GM12873 (cell line): ENCODE measurements at regions not wholly inside any gene's neighbourhood (a gene's known extent, or its start where the extent isn't known, plus 50 kb on each side); places are given as distances from the start of the nearest gene placed in this dataset.

Experiments
- TF ChIP-seq, protein P1 (sequence below): IDR thresholded peaks from 2 replicates; pipeline ENCODE4 v1.5.1; 2012; ENCODE audit warnings: low read depth, mild to moderate bottlenecking, moderate library complexity, low read length, control low read depth; ENCODE audit not compliant: insufficient read depth; ENCODE audit errors: missing control alignments

DNA sequence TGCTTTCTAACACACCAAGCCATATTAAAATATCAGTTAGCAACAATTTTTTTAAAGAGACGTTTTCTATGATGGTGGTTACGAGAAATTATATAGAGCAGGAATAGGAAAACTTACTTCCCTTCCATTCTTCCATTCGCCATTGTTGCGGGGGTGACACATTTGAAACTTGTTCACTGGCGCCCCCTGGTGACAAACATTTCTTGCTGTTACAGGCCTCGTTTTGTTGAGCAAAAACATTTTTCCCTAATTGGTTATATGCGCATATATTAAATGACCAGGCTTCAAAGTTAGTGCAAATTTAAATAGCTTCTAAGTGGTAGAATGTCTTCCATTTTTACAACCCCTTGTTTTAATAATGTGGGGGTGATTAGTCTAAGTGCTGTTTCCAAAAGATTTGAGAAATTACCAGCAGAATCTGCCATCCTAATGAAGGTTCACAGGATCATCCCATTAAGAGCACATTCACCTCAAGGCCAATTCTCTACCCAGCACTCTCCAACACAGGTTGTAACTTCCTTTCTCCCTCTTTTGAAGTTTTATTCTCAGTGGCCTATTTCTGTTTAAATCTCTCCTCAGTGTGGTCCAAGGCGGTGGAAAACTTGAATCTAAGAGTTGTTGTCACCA lies 1124.7 kb downstream of the FLRT2 start:
- TF ChIP-seq, protein P1, sequence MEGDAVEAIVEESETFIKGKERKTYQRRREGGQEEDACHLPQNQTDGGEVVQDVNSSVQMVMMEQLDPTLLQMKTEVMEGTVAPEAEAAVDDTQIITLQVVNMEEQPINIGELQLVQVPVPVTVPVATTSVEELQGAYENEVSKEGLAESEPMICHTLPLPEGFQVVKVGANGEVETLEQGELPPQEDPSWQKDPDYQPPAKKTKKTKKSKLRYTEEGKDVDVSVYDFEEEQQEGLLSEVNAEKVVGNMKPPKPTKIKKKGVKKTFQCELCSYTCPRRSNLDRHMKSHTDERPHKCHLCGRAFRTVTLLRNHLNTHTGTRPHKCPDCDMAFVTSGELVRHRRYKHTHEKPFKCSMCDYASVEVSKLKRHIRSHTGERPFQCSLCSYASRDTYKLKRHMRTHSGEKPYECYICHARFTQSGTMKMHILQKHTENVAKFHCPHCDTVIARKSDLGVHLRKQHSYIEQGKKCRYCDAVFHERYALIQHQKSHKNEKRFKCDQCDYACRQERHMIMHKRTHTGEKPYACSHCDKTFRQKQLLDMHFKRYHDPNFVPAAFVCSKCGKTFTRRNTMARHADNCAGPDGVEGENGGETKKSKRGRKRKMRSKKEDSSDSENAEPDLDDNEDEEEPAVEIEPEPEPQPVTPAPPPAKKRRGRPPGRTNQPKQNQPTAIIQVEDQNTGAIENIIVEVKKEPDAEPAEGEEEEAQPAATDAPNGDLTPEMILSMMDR = peak; percentile 30

DNA sequence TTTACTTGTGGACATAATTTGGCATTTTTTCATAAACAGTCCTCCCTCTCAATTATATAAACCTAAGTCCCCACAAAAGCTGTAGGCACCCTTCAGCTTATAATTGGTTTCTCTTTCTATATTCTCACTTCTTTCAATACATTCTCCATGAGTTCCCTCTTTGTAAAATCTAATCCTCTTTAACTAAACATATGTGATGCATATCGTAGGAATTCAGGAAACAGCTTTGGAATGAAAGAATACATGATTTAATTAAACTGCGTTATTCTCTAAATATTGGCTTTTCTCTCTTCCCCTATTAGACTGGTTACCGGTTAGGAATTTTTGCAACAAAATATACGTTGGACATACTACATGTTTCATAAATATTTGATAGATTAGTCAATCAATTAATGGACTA lies 1122.6 kb downstream of the FLRT2 start:
- TF ChIP-seq, protein P1 = no peak

DNA sequence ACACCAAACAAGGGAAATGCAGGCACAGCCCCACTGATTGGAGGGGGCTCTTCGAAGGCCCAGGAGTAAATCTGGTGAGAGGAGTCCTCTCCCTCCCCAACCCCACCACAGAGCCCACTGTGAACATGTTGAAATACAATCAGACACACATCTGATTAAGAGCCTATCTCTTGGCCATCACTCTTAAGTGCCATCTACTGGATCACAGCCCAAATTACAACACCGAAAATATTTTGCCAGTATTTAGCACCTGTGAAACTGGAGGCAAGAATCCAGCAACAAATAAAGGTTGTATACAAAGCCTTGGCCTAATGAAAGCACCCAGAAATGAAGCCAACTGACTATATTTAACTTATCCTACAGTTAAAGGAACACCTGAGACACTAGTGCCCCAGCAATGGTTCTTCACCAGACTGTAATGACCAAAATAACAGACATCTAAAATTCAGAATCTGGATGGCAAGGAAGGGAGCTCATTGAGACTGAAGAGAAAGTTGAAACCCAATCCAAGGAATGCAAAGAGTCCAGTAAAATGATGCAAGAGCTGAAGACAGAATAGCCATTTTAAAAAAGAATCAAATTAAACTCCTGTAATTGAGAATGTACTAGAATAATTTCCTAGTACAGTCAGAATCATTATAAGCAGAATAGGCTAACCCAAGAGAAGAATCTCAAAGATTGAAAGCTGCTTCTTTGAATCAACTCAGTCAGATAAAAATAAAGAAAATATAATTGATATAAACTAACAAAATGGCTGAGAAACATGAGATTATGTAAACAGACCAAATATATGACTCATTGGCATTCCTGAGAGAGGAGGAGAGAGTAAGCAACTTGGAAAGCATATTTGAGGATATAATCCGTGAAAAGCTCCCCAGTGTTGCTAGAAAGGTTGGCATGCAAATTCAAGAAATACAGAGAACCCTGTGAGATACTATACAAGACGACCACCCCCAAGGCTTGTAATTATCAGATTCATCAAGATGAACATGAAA lies 1117.0 kb downstream of the FLRT2 start:
- TF ChIP-seq, protein P1 = peak; percentile 22

DNA sequence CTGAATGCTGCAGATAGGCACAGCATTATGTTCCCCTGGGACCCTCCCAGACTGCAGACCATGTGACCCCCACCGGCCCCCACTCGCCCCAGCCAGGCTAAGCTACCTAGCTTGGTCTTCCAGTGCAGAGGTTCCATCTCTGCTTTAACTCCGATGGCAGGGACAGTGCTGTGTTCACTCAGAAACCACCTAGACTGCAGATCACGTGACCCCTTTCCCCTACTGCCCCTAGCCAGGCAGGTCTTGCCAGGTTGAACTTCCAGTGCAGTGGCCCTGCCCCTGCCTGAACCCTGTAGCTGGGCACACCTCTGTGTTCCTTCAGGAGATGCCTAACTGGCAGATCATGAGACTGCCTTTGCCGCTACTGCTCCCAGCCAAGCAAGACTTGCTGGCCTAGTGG lies 1116.2 kb downstream of the FLRT2 start:
- TF ChIP-seq, protein P1 = no peak

DNA sequence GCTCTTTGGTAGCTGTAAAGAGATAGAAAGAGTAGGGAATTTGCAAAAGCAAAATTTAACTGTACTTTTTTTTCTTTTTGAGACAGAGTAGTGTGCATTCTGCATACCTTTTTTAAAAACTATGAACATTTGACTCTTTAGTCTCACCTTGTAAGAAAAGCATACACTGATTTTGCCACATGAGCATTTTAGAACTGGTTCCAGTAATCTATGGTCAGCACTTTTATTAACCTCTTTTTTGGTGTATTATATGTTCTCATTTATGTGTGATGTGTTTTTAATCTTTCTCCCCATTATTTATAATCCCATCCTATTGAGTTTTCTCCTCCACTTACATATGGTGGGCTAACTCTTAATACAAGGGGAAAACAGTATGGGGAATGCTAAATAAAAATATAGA lies 1111.4 kb downstream of the FLRT2 start:
- TF ChIP-seq, protein P1 = no peak

- TF ChIP-seq, protein P1 = no peak
Measured at GRCh38 chr14:86640288-86640687, 1110.3 kb downstream of the FLRT2 start.

GRCh38 chr14:86639666-86640065 lies 1109.7 kb downstream of the FLRT2 start:
- TF ChIP-seq, protein P1 = no peak
